Caki2 (cell line): ENCODE measurements at regions not wholly inside any gene's neighbourhood (a gene's known extent, or its start where the extent isn't known, plus 50 kb on each side); places are given as distances from the start of the nearest gene placed in this dataset.
"Not testable (repeated sequence)": the region's sequence is repeated elsewhere in the genome, so short reads cannot be mapped to it uniquely, and the experiment has no call there.

Experiments
- DNase-seq: peaks from one replicate; pipeline ENCODE4 v3.0.0-alpha.2; 2015; ENCODE audit warnings: low read depth
- in situ Hi-C: cut with HindIII; loops from 2 replicates; pipeline ENCODE4 v1.10.0; 2016; ENCODE audit warnings: low sequenced_read_pairs, low pct_unique_long_range_greater_than_20kb, mixed read lengths

DNA sequence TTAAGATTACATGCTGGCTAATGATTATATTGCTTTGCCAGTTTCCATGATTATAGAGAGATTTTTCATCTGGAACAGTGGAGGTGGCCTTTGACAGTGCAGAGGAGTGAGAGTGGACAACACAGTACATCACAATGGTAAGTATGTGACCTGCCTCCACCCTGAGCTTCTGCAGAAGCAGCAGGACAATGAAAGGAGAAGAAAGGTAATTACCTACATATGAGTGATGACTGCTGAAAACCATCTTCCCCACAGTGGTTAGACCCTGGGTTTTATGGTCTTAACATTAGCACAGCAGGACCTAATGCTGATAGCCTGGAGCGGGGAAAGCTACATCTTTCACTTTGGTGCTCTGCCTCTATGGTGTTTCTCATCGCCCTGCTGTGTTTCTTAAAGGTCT, 454.7 kb upstream of the DDI1 start:
- in situ Hi-C loops = no loop called here
- DNase-seq = peak; percentile 89

DNA sequence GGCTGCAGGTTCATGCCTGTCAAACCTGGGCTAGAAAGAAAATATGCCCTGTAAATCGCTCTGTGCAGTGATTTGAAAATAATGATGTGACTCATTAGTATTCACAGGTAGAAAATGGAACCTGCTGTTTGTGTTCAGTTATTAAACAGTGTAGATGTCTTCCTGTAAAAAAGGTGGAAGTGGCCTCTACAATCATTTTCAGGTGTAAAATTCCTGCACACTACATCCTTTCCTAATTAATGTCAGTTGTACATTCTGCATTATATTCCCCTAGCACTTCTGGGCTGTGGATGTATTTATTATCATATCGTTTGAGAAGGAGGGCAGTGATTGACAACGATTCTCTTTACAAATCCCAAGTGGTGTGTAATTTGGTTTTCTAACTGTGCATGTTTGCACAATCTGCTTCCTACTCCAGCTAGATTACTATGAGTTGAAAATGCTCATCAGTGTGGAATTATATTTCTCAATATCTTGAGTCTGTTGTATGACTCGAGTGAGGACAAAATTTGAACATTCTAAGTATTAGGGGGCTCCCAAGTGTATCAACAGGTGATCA, 454.0 kb upstream of the DDI1 start:
- in situ Hi-C loops = no loop called here
- no peak for DNase-seq

DNA sequence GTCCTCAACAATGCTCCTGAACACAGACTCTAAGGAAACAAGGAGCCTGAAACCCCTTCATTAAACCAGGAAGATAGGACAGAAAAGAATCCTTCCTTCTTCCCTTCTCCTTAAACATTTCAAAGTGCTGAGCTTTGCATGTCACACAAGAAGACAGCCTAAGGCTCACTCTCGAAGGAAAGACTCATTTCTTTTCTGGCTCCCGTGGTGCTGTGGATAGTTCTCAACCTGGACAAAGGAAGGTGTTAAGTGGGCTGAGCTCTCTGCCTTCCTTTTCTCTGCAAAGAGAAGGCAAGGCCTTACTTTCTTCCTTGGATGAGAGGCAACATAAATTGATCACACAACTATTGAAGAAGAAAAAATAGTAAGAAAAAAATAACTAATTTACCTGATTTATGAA, 452.4 kb upstream of the DDI1 start:
- DNase-seq = no peak
- in situ Hi-C loops = no loop called here

DNA sequence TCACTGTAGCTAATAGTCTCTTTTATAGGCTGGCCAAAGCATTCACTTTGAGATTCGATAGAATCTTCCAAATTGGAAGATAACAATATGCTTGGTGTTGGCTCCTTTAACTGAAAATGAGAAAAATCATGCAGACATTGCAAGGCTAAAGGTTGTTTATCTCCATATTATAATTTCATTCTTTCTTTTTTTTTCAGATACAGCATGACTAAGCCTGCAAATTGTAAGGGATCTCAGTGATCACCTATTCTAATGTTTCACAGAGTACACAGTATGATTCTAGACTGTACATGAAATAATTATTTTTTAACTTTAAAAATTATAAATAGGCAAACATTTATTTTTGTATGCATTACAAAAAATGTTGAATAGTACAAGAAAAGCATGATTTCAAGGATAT, 451.7 kb upstream of the DDI1 start:
- in situ Hi-C loops = no loop called here
- DNase-seq = no peak

DNA sequence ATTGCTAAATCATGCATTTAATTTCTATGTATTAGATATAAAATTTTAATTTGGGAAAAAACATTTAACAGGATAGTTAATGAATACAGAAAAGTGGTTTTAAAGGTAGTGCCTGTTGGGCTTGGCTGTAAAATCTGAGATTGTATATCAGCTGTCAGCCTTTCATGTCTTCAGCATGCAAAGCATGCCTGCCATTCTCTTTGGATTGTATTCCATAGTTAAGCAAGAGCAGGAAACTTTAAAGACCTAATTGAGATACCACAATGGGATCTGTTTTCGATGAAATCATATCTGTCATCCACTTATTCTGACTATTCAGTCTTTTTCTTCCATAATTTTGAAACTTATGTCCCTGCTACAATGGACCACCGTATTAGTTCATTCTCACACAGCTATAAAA, 451.0 kb upstream of the DDI1 start:
- in situ Hi-C loops = no loop called here

DNA sequence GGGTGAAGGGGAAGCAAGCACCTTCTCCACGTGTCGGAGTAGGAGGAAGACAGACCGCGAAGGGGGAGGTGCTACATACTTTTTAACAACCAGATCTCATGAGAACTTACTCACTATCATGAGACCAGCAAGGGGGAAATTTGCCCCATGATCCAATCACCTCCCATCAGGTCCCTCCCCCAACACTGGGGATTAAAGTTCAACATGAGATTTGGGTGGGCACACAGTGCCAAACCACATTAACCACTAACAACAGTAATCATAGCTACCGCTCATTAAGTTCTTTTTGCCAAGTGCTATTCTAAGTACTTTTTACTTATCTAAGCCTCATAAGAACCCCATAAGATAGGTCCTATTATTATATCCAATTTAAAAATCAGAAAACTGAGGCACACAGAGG, 450.5 kb upstream of the DDI1 start:
- in situ Hi-C loops = no loop called here
- DNase-seq = no peak

More for the DNA sequence above, 451.0 kb upstream of the DDI1 start:
- DNase-seq = no peak

DNA sequence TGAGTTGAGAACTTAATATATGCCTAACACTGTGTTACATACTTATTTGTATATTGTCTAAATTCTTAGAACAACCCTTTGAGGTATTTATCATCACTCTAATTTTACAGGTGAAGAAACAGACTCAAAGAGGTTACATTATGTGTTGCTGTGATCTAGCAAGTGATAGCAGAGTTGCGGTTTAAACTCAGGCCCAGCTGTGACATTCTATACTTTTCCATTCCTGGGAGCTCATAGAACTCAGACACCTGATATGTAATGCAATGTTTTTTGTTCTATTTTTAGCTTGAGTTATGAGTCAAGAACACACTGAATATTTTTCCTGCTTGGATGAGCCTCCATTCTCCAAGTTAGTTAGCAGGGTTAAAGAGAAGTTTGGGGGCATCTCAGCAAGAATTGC, 449.7 kb upstream of the DDI1 start:
- DNase-seq = no peak
- in situ Hi-C loops = no loop called here

DNA sequence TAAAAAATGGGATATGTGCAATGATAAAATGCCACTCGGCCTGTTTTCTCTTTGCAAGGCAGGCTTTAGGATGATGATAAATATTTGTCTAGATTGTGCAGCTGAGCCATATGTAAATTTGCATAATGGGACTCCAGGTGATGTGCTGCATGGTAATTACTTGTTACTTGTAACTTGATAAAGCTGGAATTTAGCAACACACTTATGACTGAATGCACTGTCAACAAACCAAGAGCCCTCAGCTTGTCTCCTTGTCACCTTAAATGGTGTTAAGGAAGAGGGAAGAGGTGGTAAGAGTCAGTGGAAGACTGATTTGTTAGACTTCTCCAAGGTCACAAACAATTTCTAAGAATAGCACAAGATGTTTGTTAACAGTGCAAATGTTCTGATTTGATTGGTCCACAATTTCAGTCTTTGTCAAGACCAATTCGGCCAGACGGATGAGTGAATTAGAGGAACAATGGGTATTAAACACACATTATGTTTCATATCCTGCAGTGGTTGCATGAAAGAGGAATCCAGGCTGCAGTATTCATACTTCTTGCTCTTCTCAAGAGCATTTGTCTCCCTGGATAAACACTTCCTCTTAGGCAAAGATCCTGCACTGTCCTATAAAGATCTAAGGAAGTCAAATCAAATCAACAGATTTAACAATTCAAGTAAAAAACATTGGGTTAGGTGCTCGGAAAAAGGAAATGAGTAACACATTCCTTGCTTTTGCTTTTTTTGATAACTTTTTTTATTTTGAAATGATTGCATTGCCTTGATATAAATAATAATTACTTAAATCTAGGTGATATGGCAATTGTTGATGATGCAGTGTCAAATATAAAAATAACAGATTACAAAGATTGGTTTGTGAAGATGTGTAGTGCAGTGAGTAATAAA, 448.3 kb upstream of the DDI1 start:
- in situ Hi-C loops = no loop called here
- DNase-seq = no peak

DNA sequence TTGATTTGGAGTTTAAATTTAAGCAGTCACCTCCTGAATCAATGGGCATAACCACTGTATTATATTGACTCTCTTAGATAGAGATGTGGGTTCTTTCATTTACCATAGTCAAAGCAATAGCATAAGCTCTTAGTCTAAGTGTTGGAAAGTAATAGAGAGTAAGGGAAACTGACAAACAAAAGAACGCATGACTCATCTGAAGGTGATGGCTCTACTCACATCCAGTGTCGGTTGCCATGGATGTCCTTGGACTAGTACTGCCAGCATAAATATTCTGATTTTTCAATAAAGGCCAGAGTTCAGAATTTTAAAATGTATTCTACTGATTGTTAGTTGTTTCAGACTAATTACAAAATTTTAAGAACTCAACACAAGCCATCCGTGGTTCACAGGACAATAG, 444.9 kb upstream of the DDI1 start:
- in situ Hi-C loops = no loop called here
- DNase-seq = no peak

DNA sequence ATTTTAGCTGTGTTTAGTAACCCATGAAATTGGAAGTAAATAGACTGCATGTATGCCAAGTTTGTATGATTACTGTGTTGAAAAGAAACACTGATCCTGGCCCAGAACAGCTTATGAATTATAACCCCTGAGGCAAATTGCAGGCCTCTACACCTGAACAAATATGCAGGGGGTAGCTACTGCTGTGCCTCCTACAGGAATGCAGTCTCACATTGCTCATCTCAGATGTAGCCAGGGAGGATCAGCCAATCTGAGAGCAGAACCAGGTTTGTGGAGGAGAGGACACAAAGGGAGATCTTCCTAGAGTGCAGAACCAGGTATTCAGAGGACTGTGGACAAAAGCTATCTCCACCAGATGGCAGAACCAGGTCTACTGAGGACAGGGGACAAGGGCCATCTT, 442.2 kb upstream of the DDI1 start:
- DNase-seq = no peak
- in situ Hi-C loops = no loop called here

DNA sequence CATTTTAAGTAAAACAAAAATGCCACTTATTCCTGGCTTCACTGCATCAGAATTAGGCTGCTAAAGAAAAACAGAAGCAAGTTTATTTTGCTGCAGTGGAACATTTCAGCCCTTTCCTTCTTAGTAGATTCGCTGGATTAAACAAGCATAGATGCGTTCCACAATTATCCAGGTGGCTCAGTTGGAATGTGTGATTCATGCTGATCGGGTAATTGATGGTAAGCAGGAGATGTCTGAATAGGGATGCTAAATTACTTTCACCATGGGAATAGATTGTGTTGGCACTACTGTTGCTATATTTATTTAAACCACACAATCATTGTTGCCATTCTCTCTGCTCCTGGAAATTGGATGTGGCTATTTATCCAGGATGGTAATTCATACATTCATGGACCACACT, 440.1 kb upstream of the DDI1 start:
- DNase-seq = no peak
- in situ Hi-C loops = no loop called here

DNA sequence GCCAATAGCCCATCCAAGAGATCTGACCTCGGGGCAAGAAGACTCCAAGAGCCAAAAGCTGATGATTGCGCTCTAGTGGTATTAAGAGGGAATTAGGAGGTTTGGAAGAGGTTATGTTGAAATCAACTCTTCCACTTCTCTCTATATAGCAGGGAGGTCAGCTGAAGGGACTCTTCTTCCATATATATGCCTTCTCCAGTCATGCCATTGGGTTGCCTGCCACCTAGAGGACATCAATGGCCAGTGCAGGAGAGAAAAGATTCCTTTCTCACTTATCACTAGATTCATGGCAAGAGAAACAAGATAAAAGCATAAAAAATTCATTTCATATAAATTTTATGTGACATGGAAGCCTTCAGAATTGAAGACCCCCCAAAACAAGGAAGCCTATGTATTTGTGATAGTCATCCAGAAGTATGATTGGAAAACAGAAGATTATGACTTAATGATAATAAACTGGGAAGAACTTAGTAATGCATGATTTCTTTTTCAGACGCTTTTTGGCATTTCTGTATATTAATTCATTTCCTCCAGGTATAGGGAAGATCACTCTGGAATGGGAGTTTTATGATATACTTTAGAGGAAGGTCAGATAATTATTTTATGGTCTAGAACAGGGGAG, 435.1 kb upstream of the DDI1 start:
- in situ Hi-C loops = no loop called here
- DNase-seq = peak; percentile 42

DNA sequence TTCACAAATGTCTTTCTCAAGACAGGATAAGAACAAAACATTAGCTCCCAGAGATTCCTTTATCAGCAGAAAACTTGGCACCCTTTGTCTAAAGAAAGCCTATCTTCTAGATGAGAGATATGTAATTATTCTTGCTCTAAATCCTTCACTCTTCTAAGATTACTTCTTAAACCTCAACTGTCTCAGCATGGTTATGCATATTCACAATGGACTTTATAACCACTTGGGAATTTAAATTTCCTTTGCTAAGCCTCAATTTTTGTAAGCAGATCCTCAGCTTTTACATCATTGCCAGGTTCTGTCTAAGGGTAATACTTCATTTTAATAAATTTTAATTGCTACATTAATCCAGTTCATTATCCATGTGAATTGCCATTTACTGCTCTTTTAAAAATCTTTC, 433.6 kb upstream of the DDI1 start:
- no peak for DNase-seq
- in situ Hi-C loops = no loop called here

DNA sequence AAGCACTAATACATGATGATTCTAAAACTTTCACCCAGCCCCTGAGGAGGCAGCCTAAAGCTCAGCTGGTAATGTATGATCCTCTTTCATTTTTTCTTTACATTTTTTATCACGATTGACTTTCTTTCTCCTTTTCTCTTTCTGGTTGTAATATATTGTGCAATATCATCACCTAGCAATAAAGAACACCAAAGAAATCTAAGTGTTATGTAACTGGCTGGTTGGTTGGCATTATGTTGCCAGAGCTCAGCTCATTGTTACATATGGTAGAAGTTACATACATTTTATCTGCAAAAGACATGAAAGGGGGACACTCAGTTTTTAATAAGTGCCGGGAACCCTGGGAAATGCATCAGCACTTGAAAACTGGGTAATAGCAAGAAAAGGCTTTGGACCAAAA, 432.1 kb upstream of the DDI1 start:
- in situ Hi-C loops = no loop called here
- DNase-seq = no peak

DNA sequence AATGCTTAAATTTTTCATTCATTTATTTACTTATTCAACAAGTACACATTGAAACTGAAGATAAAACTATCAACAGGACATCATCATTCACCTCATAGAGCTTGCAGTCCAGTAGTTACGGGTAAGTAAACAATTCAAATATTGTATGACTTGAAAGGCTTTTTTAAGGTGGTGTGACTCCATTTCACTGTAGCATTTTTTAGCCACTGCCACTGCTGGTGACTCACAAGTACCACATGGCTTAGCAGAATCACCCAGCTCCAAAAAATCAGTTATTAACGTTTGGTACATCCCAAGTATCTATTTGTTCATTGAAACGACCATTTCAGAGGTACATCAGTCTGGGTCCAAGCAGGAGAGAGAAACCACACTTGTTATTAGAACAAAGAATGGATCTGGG, 427.9 kb upstream of the DDI1 start:
- in situ Hi-C loops = no loop called here

DNA sequence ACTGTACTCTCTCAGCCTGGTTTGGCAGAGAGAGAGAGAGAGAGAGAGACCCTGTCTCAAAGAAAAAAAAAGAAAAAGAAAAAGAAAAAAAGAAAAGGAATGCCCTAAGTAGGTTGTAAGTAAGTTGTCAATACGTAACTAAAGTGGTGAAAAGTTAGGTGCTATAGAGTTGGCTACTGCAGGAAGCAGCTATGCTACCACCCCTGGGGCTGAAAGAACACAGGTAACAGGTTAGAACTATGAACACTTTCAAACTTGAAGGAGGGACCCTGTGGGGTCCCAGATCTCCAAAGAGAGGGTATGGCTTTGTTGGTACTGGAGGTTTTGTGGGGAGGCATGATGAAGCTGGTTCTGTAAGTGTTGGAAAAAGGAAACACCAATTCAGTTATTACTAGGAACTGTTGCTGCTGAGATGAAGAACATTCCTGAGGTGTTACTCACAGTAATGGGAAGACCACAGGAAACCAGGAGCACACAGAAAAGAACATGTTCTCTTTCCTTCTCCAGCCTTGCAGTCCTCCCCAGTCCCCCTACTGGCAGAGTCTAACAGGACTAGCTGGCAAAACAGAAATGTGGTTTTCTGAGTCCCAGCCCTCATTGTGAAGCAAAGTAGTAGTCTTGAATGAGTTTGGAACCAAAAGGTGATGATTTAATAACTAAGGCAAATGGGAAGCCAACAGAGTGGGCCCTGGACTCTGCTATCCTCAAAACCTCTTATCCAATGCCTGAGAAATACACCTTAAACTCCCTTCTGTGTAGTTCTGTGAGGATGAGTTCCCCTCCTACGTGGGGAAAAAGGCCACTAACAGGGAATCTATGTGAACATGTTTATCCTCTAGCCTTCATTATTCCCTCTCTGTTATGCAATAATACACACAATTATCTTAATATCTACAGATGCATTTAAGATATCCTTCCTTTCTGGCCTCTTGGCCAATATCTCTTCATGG, 427.0 kb upstream of the DDI1 start:
- peak; percentile 73 for DNase-seq
- in situ Hi-C loops = no loop called here

More for the DNA sequence above, 427.9 kb upstream of the DDI1 start:
- no peak for DNase-seq

DNA sequence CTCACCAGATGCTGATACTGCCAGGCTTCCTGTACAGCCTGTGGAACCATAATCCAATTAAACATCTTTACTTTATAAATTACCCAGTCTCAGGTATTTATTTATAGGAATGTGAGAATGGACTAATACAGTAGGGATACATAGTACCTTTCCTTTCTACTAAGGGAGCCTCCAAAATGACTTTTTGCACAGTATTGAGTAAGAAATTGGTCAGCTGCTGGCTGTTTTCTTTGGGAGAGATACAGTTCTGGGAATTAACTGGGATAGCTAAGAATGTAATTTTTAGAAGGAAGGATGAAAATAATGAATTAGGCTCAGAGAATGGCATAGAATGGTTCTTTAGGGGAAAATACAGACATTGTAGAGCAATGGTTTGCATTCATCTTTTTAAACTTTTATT, 426.0 kb upstream of the DDI1 start:
- no peak for DNase-seq
- in situ Hi-C loops = no loop called here

DNA sequence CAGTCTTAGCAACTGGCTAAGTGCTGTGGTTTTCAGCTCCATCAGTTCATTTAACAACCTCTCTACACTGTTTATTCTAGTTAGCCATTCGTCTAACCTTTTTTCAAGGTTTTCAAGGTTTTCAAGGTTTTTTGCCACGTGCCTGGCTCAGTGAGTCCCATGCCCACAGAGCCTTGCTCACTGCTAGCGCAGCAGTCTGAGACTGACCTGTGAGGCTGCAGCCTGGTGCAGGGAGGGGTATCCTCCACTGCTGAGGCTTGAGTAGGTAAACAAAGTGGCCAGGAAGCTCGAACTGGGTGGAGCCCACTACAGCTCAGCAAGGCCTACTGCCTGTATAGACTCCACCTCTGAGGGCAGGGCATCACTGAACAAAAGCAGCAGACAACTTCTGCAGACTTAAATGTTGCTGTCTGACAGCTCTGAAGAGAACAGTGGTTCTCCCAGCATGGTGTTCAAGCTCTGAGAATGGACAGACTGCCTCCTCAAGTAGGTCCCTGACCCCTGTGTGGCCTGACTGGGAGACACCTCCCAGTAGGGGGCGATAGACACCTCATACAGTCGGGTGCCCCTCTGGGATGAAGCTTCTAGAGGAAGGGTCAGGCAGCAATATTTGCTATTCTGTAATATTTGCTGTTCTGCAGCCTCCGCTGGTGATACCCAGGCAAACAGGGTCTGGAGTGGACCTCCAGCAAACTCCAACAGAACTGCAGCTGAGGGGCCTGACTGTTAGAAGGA, 424.7 kb upstream of the DDI1 start:
- in situ Hi-C loops = not testable (repeated sequence)
- peak; percentile 94 for DNase-seq
